Subcutaneous abdominal adipose tissue (tissue), 5 donors: ENCODE measurements at regions not wholly inside any gene's neighbourhood (a gene's known extent, or its start where the extent isn't known, plus 50 kb on each side); places are given as distances from the start of the nearest gene placed in this dataset.

Experiments used
- H3K27ac ChIP-seq: one replicate; pipeline ENCODE4 v1.7.0; 2013; ENCODE audit warnings: low read depth, mild to moderate bottlenecking, inconsistent platforms, low read length, moderate library complexity
- H3K27me3 ChIP-seq, 5 donors: one replicate each; pipeline ENCODE4 v1.7.0; 2013; ENCODE audit warnings: low read length in 5 of 5, inconsistent platforms in 1 of 5; ENCODE audit not compliant: control insufficient read depth in 5 of 5, insufficient read depth in 4 of 5
- H3K36me3 ChIP-seq, 5 donors: one replicate each; pipeline ENCODE4 v1.7.0; 2013; ENCODE audit warnings: low read length in 5 of 5; ENCODE audit not compliant: control insufficient read depth in 5 of 5, insufficient read depth in 5 of 5
- H3K4me1 ChIP-seq, 5 donors: one replicate each; pipeline ENCODE4 v1.7.0; 2013; ENCODE audit warnings: low read length in 5 of 5, mild to moderate bottlenecking in 3 of 5, moderate library complexity in 1 of 5; ENCODE audit not compliant: control insufficient read depth in 5 of 5, insufficient read depth in 5 of 5
- H3K4me3 ChIP-seq, 5 donors: one replicate each; pipeline ENCODE4 v1.7.0; 2013; ENCODE audit warnings: low read length in 5 of 5, low read depth in 1 of 5
- H3K9ac ChIP-seq, 5 donors: one replicate each; pipeline ENCODE4 v1.7.0; 2013; ENCODE audit warnings: low read length in 5 of 5, mild to moderate bottlenecking in 4 of 5, moderate library complexity in 3 of 5
- H3K9me3 ChIP-seq, 5 donors: one replicate each; pipeline ENCODE4 v1.7.0; 2013; ENCODE audit warnings: low read length in 5 of 5; ENCODE audit not compliant: control insufficient read depth in 5 of 5
- donor health status: healthy.
- donor health status: healthy.
- donor health status: healthy.
- donor health status: healthy.
- donor health status: healthy.

- Histone ChIP-seq H3K4me1 (peaks cover 0 to 5% (median 0%) of the 10 kb centered on the region in 5 donors), H3K4me3 (no peak overlapping the region), H3K9ac (no peak overlapping the region), H3K36me3 (no peaks in the 10 kb centered on the region), H3K27ac (no peak overlapping the region), H3K9me3 (no peaks in the 10 kb centered on the region), H3K27me3 (no peaks in the 10 kb centered on the region)
Measured at GRCh38 chr5:98282521-98282920, 490.9 kb upstream of the RGMB start.

- Histone ChIP-seq H3K9ac (no peak overlapping the region), H3K36me3 (no peaks in the 10 kb centered on the region), H3K27me3 (no peaks in the 10 kb centered on the region), H3K9me3 (no peaks in the 10 kb centered on the region), H3K4me1 (no peaks in the 10 kb centered on the region), H3K4me3 (no peak overlapping the region), H3K27ac (no peak overlapping the region)
Measured at GRCh38 chr5:98292496-98292895, 481.0 kb upstream of the RGMB start.

- no peaks in the 10 kb centered on the region for H3K27me3 ChIP-seq
- H3K36me3 ChIP-seq: no peaks in the 10 kb centered on the region
- H3K9me3 ChIP-seq: no peaks in the 10 kb centered on the region
- H3K9ac ChIP-seq: no peak overlapping the region
- H3K27ac ChIP-seq: no peak overlapping the region
- no peaks in the 10 kb centered on the region for H3K4me1 ChIP-seq
- H3K4me3 ChIP-seq: no peak overlapping the region
Measured at GRCh38 chr5:98296426-98296825, 477.0 kb upstream of the RGMB start.

- no peaks in the 10 kb centered on the region for H3K9me3 ChIP-seq
- H3K27ac ChIP-seq: no peak overlapping the region
- no peaks in the 10 kb centered on the region for H3K4me1 ChIP-seq
- H3K4me3 ChIP-seq: no peak overlapping the region
- no peaks in the 10 kb centered on the region for H3K27me3 ChIP-seq
- no peaks in the 10 kb centered on the region for H3K36me3 ChIP-seq
- H3K9ac ChIP-seq: no peak overlapping the region
Measured at GRCh38 chr5:98299435-98299834, 474.0 kb upstream of the RGMB start.

GRCh38 chr5:98301547-98301946, 471.9 kb upstream of the RGMB start:
- Histone ChIP-seq H3K9ac (no peak overlapping the region), H3K4me3 (no peak overlapping the region), H3K36me3 (no peaks in the 10 kb centered on the region), H3K27me3 (no peaks in the 10 kb centered on the region), H3K4me1 (no peaks in the 10 kb centered on the region), H3K27ac (no peak overlapping the region), H3K9me3 (no peaks in the 10 kb centered on the region)

- no peaks in the 10 kb centered on the region for H3K9me3 ChIP-seq
- no peaks in the 10 kb centered on the region for H3K36me3 ChIP-seq
- peaks cover 0 to 6% (median 0%) of the 10 kb centered on the region in 5 donors for H3K4me1 ChIP-seq
- H3K27me3 ChIP-seq: no peaks in the 10 kb centered on the region
- no peak overlapping the region for H3K4me3 ChIP-seq
- H3K27ac ChIP-seq: no peak overlapping the region
- no peak overlapping the region for H3K9ac ChIP-seq
Measured at GRCh38 chr5:98307811-98308210, 465.7 kb upstream of the RGMB start.

GRCh38 chr5:98308231-98308630, 465.2 kb upstream of the RGMB start:
- no peak overlapping the region for H3K27ac ChIP-seq
- H3K4me3 ChIP-seq: no peak overlapping the region
- H3K4me1 ChIP-seq: peaks cover 0 to 6% (median 0%) of the 10 kb centered on the region in 5 donors
- no peaks in the 10 kb centered on the region for H3K9me3 ChIP-seq
- H3K9ac ChIP-seq: no peak overlapping the region
- H3K27me3 ChIP-seq: no peaks in the 10 kb centered on the region
- H3K36me3 ChIP-seq: no peaks in the 10 kb centered on the region

- Histone ChIP-seq H3K4me1 (peaks cover 0 to 6% (median 0%) of the 10 kb centered on the region in 5 donors), H3K9ac (no peak overlapping the region), H3K36me3 (no peaks in the 10 kb centered on the region), H3K27ac (no peak overlapping the region), H3K27me3 (no peaks in the 10 kb centered on the region), H3K4me3 (no peak overlapping the region), H3K9me3 (no peaks in the 10 kb centered on the region)
Measured at GRCh38 chr5:98308960-98309359, 464.5 kb upstream of the RGMB start.

GRCh38 chr5:98309785-98310598, 463.5 kb upstream of the RGMB start:
- H3K4me1 ChIP-seq: peaks cover 0 to 6% (median 0%) of the 10 kb centered on the region in 5 donors
- H3K36me3 ChIP-seq: no peaks in the 10 kb centered on the region
- peak overlapping the region in 3 of 5 donors; percentile 18 to 36 (median 19) for H3K4me3 ChIP-seq
- H3K27me3 ChIP-seq: no peaks in the 10 kb centered on the region
- no peak overlapping the region for H3K9ac ChIP-seq
- H3K27ac ChIP-seq: no peak overlapping the region
- no peaks in the 10 kb centered on the region for H3K9me3 ChIP-seq

- Histone ChIP-seq H3K9me3 (no peaks in the 10 kb centered on the region), H3K27me3 (no peaks in the 10 kb centered on the region), H3K27ac (no peak overlapping the region), H3K9ac (no peak overlapping the region), H3K4me3 (no peak overlapping the region), H3K36me3 (no peaks in the 10 kb centered on the region), H3K4me1 (peaks cover 0 to 6% (median 0%) of the 10 kb centered on the region in 5 donors)
Measured at GRCh38 chr5:98314292-98314691, 459.2 kb upstream of the RGMB start.
